ENCODE measurements at regions not wholly inside any gene's neighbourhood (a gene's known extent, or its start where the extent isn't known, plus 50 kb on each side); places are given as distances from the start of the nearest gene placed in this dataset.

GRCh38 chr18:28767727-28768211, 590.8 kb upstream of the CDH2 start:
- TF ChIP-seq REST (IDR thresholded peaks at IDR 0.05; ENCODE audit: insufficient replicate concordance, low read depth) (no peak), CTCF (IDR thresholded peaks at IDR 0.05; ENCODE audit: insufficient read depth, low read length) (no peak), SPI1 (IDR thresholded peaks at IDR 0.05; ENCODE audit: borderline replicate concordance, low read depth) (no peak)
